ENCODE measurements at regions not wholly inside any gene's neighbourhood (a gene's known extent, or its start where the extent isn't known, plus 50 kb on each side); places are given as distances from the start of the nearest gene placed in this dataset.

- no peak for DNase-seq
These were observed 134.6 kb downstream of the VRK1 start for GRCh38 chr14:96931751-96932150.

GRCh38 chr14:96934638-96935330 lies 137.6 kb downstream of the VRK1 start:
- DNase-seq = no peak

GRCh38 chr14:96938946-96939345 lies 141.8 kb downstream of the VRK1 start:
- DNase-seq = no peak

- no peak for DNase-seq
These were observed 142.8 kb downstream of the VRK1 start for GRCh38 chr14:96940009-96940408.

GRCh38 chr14:96944297-96944696 lies 147.1 kb downstream of the VRK1 start:
- no peak for DNase-seq

GRCh38 chr14:96945721-96946120 lies 148.5 kb downstream of the VRK1 start:
- no peak for DNase-seq

- DNase-seq = no peak
These were observed 152.4 kb downstream of the VRK1 start for GRCh38 chr14:96949594-96949993.

GRCh38 chr14:96951511-96951910 lies 154.3 kb downstream of the VRK1 start:
- no peak for DNase-seq

GRCh38 chr14:96953087-96953874 lies 156.1 kb downstream of the VRK1 start:
- DNase-seq = no peak

GRCh38 chr14:96953875-96954185 lies 156.6 kb downstream of the VRK1 start:
- DNase-seq = no peak

- DNase-seq = no peak
These were observed 159.5 kb downstream of the VRK1 start for GRCh38 chr14:96956464-96957239.

- DNase-seq = no peak
These were observed 160.9 kb downstream of the VRK1 start for GRCh38 chr14:96958057-96958456.

GRCh38 chr14:96959992-96960391 lies 162.8 kb downstream of the VRK1 start:
- no peak for DNase-seq

- DNase-seq = no peak
These were observed 163.5 kb downstream of the VRK1 start for GRCh38 chr14:96960598-96961116.

- no peak for DNase-seq
These were observed 164.7 kb downstream of the VRK1 start for GRCh38 chr14:96961895-96962294.

- DNase-seq = no peak
These were observed 165.2 kb downstream of the VRK1 start for GRCh38 chr14:96962337-96962736.

GRCh38 chr14:96964726-96965415 lies 167.7 kb downstream of the VRK1 start:
- DNase-seq = no peak

- no peak for DNase-seq
These were observed 168.9 kb downstream of the VRK1 start for GRCh38 chr14:96965885-96966595.

- no peak for DNase-seq
These were observed 177.9 kb downstream of the VRK1 start for GRCh38 chr14:96975116-96975515.

- DNase-seq = no peak
These were observed 181.5 kb downstream of the VRK1 start for GRCh38 chr14:96978525-96979272.

- DNase-seq = no peak
These were observed 182.5 kb downstream of the VRK1 start for GRCh38 chr14:96979611-96980074.
